ENCODE measurements at regions not wholly inside any gene's neighbourhood (a gene's known extent, or its start where the extent isn't known, plus 50 kb on each side); places are given as distances from the start of the nearest gene placed in this dataset.

- TF ChIP-seq, protein P1, sequence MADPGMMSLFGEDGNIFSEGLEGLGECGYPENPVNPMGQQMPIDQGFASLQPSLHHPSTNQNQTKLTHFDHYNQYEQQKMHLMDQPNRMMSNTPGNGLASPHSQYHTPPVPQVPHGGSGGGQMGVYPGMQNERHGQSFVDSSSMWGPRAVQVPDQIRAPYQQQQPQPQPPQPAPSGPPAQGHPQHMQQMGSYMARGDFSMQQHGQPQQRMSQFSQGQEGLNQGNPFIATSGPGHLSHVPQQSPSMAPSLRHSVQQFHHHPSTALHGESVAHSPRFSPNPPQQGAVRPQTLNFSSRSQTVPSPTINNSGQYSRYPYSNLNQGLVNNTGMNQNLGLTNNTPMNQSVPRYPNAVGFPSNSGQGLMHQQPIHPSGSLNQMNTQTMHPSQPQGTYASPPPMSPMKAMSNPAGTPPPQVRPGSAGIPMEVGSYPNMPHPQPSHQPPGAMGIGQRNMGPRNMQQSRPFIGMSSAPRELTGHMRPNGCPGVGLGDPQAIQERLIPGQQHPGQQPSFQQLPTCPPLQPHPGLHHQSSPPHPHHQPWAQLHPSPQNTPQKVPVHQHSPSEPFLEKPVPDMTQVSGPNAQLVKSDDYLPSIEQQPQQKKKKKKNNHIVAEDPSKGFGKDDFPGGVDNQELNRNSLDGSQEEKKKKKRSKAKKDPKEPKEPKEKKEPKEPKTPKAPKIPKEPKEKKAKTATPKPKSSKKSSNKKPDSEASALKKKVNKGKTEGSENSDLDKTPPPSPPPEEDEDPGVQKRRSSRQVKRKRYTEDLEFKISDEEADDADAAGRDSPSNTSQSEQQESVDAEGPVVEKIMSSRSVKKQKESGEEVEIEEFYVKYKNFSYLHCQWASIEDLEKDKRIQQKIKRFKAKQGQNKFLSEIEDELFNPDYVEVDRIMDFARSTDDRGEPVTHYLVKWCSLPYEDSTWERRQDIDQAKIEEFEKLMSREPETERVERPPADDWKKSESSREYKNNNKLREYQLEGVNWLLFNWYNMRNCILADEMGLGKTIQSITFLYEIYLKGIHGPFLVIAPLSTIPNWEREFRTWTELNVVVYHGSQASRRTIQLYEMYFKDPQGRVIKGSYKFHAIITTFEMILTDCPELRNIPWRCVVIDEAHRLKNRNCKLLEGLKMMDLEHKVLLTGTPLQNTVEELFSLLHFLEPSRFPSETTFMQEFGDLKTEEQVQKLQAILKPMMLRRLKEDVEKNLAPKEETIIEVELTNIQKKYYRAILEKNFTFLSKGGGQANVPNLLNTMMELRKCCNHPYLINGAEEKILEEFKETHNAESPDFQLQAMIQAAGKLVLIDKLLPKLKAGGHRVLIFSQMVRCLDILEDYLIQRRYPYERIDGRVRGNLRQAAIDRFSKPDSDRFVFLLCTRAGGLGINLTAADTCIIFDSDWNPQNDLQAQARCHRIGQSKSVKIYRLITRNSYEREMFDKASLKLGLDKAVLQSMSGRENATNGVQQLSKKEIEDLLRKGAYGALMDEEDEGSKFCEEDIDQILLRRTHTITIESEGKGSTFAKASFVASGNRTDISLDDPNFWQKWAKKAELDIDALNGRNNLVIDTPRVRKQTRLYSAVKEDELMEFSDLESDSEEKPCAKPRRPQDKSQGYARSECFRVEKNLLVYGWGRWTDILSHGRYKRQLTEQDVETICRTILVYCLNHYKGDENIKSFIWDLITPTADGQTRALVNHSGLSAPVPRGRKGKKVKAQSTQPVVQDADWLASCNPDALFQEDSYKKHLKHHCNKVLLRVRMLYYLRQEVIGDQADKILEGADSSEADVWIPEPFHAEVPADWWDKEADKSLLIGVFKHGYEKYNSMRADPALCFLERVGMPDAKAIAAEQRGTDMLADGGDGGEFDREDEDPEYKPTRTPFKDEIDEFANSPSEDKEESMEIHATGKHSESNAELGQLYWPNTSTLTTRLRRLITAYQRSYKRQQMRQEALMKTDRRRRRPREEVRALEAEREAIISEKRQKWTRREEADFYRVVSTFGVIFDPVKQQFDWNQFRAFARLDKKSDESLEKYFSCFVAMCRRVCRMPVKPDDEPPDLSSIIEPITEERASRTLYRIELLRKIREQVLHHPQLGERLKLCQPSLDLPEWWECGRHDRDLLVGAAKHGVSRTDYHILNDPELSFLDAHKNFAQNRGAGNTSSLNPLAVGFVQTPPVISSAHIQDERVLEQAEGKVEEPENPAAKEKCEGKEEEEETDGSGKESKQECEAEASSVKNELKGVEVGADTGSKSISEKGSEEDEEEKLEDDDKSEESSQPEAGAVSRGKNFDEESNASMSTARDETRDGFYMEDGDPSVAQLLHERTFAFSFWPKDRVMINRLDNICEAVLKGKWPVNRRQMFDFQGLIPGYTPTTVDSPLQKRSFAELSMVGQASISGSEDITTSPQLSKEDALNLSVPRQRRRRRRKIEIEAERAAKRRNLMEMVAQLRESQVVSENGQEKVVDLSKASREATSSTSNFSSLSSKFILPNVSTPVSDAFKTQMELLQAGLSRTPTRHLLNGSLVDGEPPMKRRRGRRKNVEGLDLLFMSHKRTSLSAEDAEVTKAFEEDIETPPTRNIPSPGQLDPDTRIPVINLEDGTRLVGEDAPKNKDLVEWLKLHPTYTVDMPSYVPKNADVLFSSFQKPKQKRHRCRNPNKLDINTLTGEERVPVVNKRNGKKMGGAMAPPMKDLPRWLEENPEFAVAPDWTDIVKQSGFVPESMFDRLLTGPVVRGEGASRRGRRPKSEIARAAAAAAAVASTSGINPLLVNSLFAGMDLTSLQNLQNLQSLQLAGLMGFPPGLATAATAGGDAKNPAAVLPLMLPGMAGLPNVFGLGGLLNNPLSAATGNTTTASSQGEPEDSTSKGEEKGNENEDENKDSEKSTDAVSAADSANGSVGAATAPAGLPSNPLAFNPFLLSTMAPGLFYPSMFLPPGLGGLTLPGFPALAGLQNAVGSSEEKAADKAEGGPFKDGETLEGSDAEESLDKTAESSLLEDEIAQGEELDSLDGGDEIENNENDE (IDR thresholded peaks at IDR 0.05; ENCODE audit: insufficient replicate concordance, low read length) = no peak
- no peak for TF ChIP-seq RAD21 (IDR thresholded peaks at IDR 0.05 in 1 of 2, conservative IDR thresholded peaks at IDR 0.05 in 1 of 2; ENCODE audit: low read depth in 2 of 2, low read length in 2 of 2)
- TF ChIP-seq YY1 (IDR thresholded peaks at IDR 0.05; ENCODE audit: low read depth, low read length) = no peak
- no peak for TF ChIP-seq JUND (IDR thresholded peaks at IDR 0.05; ENCODE audit: low read length)
Measured at GRCh38 chr11:134598368-134598767, 186.3 kb upstream of the B3GAT1 start (continued).
